ENCODE measurements at regions not wholly inside any gene's neighbourhood (a gene's known extent, or its start where the extent isn't known, plus 50 kb on each side); places are given as distances from the start of the nearest gene placed in this dataset.

- H3K4me3 ChIP-seq (ENCODE audit: low read depth, low read length): no peak overlapping the region
- TF ChIP-seq CTCF (IDR thresholded peaks at IDR 0.05; ENCODE audit: low read depth, low read length): no peak
Observed at GRCh38 chr10:4649886-4650508, 176.0 kb upstream of the AKR1E2 start.

GRCh38 chr10:4649471-4649870 lies 176.5 kb upstream of the AKR1E2 start:
- H3K4me3 ChIP-seq (ENCODE audit: low read depth, low read length): no peak overlapping the region
- TF ChIP-seq CTCF (IDR thresholded peaks at IDR 0.05; ENCODE audit: low read depth, low read length): no peak

GRCh38 chr10:4648999-4649398 lies 177.0 kb upstream of the AKR1E2 start:
- no peak for TF ChIP-seq CTCF (IDR thresholded peaks at IDR 0.05; ENCODE audit: low read depth, low read length)

GRCh38 chr10:4647109-4647785 lies 178.8 kb upstream of the AKR1E2 start:
- TF ChIP-seq CTCF (IDR thresholded peaks at IDR 0.05; ENCODE audit: low read depth, low read length): no peak

More at GRCh38 chr10:4648999-4649398, 177.0 kb upstream of the AKR1E2 start:
- H3K4me3 ChIP-seq (ENCODE audit: low read depth, low read length): no peak overlapping the region

GRCh38 chr10:4646547-4646946 lies 179.5 kb upstream of the AKR1E2 start:
- H3K4me3 ChIP-seq (ENCODE audit: low read depth, low read length): no peak overlapping the region
- TF ChIP-seq CTCF (IDR thresholded peaks at IDR 0.05; ENCODE audit: low read depth, low read length): no peak

More at GRCh38 chr10:4647109-4647785, 178.8 kb upstream of the AKR1E2 start:
- H3K4me3 ChIP-seq (ENCODE audit: low read depth, low read length): no peak overlapping the region

GRCh38 chr10:4645836-4646235 lies 180.2 kb upstream of the AKR1E2 start:
- no peak for TF ChIP-seq CTCF (IDR thresholded peaks at IDR 0.05; ENCODE audit: low read depth, low read length)
- H3K4me3 ChIP-seq (ENCODE audit: low read depth, low read length): no peak overlapping the region

- no peak overlapping the region for H3K4me3 ChIP-seq (ENCODE audit: low read depth, low read length)
- no peak for TF ChIP-seq CTCF (IDR thresholded peaks at IDR 0.05; ENCODE audit: low read depth, low read length)
Observed at GRCh38 chr10:4643471-4643870, 182.5 kb upstream of the AKR1E2 start.
